HG03571 (cell line): ENCODE measurements at regions not wholly inside any gene's neighbourhood (a gene's known extent, or its start where the extent isn't known, plus 50 kb on each side); places are given as distances from the start of the nearest gene placed in this dataset.
"Not testable (repeated sequence)": the region's sequence is repeated elsewhere in the genome, so short reads cannot be mapped to it uniquely, and the experiment has no call there.

ENCODE experiments used
- ATAC-seq: cut with Tn5 transposase; IDR thresholded peaks from one replicate; pipeline ENCODE4 v1.9.1; 2021; ENCODE audit not compliant: unreplicated experiment

DNA sequence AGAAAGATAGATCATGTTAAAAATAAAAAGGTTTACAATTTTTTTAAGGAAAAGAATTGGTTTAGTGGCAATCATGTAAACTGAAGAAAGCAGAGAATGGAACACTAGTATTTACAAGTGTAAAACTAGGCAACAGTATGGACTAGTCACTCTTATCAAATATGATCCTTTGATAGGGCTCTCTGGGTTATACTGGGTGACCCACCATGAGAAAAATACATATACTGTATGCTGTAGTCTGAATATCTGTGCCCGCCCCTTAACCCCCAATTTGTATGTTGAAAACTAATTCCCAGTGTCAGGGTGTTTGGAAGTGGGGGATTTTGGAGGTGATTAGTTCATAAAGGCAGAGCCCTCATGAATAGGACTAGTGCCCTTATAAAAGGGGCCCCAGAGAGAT is 236.8 kb upstream of the TARS1 start:
- no peak for ATAC-seq

DNA sequence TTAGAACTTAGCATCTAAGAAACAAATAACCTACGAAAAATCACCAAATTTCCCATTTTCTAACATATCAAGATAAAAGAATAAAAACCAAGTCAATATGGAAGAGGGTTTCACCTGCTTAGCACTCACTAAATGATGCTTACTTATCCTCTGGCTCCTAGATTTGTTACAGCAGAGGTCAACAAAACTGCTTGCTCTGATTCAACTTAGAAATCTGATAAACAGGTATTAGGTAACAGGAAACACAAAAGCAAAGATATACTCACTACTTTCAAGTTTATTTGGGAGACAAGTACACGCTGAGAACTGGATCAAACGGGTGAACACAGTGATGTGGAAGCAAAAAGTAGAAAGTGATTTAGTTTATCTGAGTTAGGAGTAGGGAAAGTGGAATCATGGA is 235.7 kb upstream of the TARS1 start:
- ATAC-seq: no peak

DNA sequence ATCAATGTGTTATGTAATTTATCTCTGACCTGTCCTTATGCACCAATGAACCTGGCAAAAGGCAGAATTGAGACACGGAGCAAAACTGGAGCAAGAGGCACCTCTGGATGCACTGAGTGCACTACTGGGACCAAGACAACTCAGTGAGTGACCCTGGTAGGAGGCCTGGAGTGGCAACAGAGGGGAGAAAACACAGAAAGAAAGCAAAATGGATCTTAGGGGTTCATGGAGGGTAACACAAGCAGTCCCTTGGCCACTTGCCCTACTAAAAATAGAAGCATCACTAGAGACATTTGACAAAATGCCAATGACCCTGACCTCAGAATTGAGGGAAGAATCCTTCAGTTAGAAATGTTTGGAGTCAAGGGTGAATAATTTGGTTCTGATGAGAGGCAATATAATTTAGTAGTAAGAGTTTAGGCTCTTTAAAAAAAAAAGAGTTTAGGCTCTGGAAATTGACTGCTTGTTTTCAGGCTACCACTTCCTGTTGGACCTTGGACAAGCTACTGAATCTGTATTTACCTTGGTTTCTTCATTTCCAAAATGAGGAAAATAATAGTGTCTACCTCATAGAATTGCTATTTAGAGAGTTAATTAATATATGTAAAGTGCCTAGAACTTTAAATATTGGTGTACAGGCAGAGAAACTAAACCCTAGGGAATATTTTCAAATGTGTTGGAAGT is 234.9 kb upstream of the TARS1 start:
- ATAC-seq: no peak

DNA sequence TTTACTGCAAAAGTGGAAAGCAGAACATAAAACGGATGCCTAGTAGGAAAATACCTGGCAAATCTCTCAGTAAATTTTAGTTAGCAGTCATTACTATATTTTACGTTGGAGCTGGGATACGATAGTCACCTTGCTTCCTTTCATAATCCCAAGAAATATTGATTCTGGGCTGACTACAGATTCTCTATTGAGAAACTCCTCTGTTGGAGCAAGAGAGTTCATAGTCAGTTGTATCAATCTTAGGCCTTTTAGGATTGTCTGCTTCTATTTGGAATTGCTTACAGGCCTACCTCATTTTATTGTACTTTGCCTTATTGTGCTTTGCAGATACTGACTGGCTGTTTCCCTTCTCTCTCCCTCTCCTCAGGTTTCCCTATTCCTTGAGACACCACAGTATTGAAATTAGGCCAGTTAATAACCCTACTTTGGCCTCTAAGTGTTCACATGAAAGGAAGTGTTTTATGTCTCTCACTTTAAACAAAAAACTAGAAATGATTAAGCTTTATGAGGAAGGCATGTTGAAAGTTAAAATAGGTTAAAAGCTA is 233.7 kb upstream of the TARS1 start:
- ATAC-seq: no peak

DNA sequence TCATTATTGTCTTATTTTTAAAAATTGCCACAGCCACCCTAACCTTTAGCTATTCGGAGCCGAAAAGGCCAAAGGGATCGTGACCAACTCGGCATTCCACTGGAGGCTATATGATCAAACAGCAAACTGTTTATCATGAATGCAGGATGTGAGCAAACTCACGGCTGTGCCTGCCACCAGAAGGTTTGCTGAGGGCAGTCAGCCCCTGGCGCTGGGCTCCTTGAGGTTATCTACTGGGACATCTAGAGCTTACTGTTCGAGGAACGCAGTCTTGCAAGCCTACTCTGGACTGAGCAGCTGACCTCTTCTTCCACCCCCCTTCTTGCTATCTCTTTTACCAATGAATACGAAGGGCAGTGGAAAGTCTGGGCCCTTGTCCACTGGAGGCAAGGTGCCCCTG is 231.5 kb upstream of the TARS1 start:
- no peak for ATAC-seq

DNA sequence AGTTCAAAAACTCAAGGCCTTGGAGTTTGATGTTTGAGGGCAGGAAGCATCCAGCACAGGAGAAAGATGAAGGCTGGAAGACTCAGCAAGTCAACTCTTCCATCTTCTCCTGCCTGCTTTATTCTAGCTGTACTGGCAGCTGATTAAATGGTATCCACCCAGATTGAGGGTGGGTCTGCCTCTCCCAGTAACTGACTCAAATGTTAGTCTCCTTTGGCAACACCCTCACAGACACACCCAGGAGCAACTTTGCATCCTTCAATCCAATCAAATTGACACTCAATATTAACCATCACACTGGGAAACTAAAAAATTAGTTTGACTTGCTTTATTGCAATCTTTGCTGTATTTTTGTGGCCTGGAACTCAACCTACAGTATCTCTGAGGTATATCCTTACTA is 230.5 kb upstream of the TARS1 start:
- not testable (repeated sequence) for ATAC-seq

DNA sequence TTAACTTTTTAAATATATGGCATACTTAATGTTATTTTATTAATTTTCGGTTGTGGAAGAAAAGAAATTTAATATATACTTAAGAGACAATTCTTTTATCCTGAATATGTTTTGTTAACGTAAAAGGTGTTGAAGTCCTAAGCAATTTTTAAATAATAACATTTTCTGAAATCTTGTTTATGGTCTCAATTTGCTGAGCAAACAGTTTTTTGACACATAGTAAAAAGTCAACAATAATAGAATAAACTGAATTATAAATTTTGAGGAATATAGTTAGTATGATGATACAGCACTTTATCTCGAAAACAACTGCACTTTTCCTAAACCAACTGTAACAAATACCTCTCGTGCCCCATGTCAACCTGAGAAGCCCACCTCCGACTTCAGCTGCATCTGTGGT is 229.8 kb upstream of the TARS1 start:
- ATAC-seq: no peak

DNA sequence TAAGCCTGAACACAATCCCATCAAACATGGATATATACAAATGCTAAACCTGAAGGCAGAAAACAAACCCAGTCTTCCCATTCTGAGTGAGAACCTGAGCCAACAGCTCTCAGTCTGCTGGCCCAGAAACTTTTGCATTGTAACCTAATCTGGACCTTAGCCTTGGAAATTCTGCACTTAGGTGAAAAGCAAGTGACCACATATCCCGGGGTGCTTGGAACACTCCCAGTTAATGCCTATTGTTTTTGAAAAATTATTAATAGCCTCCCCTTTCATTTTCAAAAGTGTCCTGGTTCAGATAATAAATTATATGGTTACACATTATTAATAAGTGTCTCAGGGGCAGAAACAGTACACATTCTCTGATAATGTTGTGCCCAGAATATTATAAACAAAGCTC is 228.3 kb upstream of the TARS1 start:
- no peak for ATAC-seq

DNA sequence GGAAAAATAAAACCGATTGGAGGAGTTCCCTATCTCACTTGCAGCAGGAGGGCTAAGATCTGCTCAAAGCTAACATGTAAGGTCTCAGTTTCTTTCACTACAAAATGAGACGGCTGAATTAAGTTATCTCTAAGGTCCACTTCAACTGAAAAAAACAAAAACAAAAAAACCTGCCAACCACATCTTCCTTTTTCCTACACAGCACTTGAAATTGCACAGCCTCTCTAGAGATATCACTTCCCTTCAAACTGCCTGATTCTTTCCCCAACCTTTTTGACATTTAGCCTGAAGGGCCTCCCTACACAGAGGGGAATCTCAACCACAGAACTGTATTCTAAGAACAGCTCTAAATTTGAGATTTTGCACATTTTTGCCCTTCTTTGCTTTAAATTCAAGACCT is 227.9 kb upstream of the TARS1 start:
- ATAC-seq: no peak

DNA sequence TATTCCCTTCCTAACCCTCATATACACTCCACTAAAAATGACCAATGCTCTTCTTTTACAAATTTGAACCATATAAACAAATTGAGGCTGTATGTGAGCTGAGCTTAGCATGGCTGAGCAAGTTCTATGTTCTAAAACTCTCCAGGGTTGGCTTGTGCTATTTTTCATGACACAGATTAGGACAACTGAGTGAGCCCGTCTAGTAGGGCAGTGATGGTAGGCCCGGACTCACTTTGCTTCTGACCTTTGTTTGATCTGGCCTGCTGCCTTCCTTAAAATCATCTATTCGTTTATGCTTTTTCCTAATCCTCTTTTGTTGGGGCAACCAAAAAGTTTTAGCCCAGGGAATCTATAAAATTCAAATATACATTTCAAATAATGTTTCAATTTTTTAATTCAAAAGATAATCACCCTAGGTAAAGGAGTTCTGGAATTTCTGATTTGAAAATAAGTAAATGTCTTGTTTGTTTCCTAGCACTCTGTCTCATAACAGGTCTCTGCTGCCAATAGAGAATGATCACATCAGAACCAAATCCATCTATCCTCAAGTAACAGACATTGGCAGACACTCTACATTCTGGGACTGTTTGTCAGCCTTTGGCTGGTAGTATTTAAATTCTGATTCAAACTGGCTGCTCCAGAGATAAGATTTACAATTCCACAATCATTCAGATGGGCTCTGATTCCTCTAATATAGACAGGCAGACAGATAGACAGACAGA is 217.0 kb upstream of the TARS1 start:
- no peak for ATAC-seq

DNA sequence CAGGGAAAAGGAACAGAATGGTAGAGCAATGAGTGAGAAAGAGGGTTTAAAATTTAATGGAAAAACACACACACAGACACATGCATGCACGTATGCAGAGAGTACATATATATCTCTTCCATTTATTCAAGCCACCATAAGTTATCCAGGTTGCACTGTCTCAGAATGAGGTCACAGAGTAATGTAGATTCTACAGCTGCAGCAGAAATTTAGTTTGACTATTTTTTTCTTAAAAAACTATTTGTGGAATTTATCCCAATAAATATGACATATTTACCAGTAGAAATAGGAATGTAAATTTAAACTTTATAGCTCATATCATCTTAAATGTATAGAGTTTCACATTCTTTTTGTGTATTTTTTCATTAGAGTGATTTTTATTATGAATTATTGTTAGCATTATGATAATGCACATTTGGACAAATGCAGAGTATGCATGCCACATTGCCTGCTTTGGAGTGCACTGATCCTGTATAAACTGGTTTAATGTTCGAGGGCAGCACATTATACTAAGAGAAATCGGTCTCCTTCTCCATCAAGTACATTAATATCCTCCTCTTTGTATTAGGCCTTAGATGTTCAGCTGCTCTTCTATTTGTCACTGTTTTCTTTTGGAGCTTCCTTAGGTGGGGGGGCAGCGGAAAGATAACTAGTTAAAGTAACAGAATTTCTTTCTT is 216.3 kb upstream of the TARS1 start:
- no peak for ATAC-seq

DNA sequence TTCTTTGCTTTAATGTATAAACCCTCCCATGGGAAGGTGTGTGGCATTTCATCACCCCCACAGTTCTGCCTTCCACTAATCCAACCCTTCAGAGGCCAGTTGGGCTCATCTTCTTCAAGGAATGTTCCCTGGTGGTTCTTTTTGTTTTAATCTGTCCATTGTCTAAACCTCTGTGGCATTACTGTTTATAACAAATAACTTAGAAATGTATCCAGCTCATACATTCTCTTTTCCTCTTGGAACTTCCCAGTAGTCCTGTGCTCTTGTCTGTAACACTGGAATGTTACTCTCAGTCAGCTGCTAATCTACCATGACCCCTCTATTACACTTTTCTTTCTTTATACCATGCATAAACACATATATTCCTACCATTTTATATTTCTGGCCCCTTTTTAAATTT is 213.5 kb upstream of the TARS1 start:
- ATAC-seq: no peak

DNA sequence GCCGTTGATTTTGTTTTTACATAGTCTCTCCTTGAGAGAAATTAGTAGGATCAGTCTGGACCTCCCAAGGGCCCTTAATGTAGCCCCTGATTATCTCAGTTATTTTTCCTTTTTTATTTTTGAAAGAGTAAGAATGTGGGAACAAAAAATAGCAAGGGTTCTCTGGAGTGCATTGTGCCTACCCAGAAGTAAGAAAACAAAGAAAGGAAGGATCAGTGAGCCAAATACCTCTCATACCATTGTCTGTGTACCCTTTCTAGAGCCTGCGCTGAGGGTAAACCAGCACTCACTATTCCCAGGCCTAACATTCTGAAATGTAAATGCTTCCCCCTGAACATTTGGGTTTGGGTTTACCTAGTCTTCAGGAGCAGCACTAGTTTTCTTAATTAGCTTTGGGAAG is 213.0 kb upstream of the TARS1 start:
- ATAC-seq: no peak

DNA sequence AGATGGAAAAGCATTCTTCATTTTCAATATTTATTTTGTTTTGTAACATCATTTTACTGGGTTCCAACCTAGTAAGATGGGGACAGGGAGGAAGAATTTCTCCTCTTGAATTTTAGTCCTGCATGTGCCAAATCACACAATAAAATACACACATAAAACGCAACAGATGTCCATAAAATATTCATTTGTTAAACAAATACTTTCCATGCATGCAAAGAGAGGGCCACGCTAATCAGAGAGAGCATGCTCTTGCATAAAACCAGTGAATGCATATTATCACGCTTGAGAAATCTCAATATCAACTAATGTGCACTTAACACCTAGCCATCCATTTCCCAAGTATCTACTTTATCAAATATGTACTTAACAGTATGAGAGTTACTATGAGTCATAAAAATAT is 212.6 kb upstream of the TARS1 start:
- ATAC-seq: no peak

DNA sequence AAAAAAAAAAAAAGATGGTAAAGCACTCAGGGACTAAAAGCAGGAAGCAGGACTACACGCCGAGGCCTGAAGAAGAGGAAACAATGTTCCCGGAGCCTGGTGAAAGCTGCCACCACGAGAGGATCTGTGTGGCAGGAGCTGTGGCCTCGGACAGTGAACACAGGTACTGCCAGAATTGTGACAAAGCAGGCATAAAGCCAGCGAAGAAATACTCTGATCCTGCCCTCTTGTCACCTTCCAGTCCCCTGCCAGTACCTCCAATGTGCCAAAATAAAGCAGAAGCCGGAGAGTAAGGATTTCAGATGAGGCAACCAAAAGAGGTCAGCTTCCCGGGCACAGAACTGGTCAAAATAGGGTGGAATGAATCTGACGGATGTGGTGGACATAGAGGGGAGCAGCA is 211.5 kb upstream of the TARS1 start:
- no peak for ATAC-seq

DNA sequence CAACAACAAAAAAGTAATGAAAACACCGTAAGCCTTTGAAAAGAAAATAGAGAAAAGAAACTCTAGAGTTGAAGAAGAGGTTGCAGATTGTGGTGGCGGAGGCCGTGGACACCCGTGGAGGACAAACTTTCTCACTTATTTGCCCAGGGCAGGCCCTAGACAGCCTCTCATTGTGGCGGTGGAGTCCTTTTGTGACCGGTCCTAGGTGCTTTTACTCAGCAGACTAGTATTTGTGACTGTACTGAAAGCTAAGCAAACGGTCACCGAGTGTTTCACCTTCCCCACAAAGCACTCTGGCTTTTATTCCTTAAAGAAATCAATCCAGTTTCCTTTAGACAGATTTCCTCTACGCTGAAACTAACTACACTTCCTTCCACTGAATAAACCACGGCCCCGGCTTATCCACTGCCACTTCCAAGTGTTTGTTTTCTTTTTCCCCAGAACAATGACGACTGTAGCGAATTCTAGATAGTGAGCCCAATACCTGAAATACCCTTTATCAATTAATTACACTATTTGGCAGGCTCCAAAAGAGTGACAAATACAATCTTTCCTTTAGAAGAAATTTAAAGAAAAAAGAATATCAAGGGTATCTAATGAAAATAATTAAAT is 210.2 kb upstream of the TARS1 start:
- ATAC-seq: no peak

DNA sequence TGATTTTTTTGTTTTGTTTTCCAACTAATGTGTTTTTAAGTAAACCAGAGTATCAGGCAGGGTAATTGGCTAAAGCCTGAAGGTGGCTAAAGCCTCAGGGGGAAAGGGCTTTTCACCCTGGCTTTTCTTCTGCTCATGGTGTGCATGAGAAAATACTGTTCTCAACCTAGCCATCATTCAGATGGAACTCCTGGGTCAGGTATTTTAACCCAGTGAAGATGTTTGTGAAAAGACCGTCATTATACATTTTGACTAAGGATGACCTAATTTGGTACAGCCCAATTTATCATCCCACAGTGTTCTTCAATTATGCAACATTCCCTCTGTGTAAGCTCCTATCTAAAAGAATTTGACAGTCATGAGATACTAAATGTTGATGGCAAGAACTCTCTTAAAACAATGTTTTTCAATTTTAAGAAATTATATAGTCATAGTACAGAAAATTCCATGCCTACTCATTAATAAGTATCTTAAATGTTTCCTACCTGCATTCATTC is 209.5 kb upstream of the TARS1 start:
- no peak for ATAC-seq

DNA sequence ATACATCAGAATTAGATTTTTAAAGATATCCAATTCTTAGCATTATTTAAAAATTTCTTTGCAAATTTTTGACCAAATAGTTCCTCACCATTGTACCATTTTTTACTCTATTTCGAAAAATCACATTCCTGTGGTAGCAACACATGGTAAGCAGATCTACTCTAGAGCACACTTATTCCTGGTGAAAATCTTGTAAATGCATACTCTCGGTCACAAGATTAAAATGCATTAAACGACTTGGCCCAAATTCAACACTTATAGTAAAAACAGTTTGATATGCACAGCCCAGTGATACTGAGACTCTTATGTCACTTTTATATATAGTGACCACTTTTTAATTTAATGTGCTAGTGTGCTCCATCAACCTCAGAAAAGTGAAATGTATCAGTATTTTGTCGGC is 208.8 kb upstream of the TARS1 start:
- ATAC-seq: no peak

DNA sequence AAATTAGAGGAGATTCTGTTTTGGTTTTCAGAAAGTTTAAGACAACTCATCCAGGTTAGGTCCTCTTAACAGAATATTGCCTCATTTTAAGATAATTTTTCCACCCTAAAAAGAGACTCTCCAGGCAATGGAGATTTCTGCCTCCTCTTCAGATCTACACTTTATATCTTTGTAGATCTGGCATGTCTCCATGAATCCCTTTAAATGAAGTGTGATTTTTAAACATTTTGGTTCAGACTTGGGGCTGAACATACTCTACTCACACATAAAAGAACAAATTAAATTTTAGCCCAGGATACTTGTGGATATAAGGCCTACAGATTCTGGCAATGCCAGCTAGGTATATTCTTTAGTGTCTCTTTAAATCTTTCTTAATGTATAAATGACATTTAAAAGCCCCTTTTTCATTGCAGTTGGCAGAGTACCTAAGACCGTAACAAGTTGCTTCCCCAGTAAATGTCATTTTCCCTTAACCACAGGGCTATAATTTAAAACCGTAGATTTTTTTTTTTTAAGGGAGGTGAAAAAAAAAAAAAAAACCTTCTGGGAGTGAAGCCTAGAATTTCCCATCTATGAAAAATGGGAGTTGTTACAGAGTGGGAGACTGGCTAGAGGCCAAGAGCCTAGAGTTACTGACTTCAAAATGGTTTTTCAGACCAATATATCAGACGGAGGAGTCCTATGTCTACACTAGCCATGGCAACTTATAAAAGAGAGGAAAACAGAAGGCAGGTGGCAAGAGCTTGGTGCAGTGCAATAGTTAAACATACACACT is 207.8 kb upstream of the TARS1 start:
- ATAC-seq: no peak

DNA sequence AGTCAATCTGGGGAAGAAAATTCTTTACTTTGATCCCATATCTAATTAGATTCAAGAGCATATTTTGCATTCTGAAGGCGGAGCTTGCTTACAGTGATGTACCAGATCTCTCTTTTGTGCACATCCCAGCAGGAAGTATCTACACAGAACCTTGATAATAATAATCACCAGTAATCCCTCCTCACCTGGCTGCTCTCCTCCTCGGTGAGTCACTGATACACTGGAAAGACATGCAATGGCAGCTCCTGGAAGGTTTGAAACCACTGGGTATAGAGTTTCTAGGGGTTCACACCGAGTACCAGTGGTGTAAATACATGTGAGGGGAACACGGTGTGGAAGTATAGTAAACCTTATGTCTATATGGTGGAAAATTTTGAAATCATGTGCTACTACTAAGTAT is 205.5 kb upstream of the TARS1 start:
- no peak for ATAC-seq

DNA sequence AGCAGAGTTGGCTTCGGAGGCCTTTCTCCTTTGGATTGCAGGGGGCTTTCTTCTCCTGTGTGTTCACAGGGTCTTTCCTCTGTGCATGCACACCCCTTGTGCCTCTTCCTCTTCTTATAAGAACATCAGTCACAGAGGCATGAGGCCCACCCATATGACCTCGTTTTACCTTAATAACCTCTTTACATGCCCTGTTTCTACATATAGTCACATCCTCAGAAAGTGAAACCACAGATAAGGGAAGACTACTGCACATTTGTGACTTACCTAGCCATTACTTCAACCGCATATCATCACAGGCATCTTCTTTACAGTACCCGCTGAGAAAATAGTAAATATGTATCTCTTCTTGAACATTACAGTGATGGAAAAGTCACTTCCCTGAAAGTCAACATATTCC is 204.9 kb upstream of the TARS1 start:
- ATAC-seq: peak; percentile 57
